ENCODE measurements at regions not wholly inside any gene's neighbourhood (a gene's known extent, or its start where the extent isn't known, plus 50 kb on each side); places are given as distances from the start of the nearest gene placed in this dataset.
A peak's percentile ranks its signal among the peaks of the same experiment; 100 is the strongest.
"Not testable (repeated sequence)": the region's sequence is repeated elsewhere in the genome, so short reads cannot be mapped to it uniquely, and the experiment has no call there.

DNA sequence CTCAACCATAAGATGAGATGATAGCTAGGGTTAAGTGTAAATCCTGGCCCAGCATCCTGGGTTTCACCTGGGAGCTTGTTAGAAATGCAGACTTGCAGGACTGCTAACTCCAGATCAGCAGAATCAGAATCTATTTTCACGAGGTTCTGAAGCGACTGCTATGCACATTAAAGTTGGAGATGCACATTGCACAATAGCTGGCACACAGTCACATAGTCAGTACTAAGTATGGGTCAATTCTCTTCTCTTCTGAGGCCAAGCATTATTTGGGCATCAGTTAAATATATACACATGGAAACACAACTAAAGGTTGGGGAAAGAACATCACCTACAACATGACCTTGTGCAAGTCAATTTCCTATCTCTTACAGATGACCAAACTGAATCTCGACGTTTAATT, 155.1 kb upstream of the FGF13 start:
- ATAC-seq (replicated peaks) (no peak), DNase-seq (no peak)
- no peaks in the 10 kb centered on the region for H3K27me3 Mint-ChIP-seq
- no peak overlapping the region for H3K27ac Mint-ChIP-seq
- peaks cover 0 to 6% of the 10 kb centered on the region in 2 donors for H3K9me3 Mint-ChIP-seq
- H3K36me3 Mint-ChIP-seq = no peaks in the 10 kb centered on the region
- H3K4me3 Mint-ChIP-seq = no peak overlapping the region
- H3K4me1 Mint-ChIP-seq = no peaks in the 10 kb centered on the region

DNA sequence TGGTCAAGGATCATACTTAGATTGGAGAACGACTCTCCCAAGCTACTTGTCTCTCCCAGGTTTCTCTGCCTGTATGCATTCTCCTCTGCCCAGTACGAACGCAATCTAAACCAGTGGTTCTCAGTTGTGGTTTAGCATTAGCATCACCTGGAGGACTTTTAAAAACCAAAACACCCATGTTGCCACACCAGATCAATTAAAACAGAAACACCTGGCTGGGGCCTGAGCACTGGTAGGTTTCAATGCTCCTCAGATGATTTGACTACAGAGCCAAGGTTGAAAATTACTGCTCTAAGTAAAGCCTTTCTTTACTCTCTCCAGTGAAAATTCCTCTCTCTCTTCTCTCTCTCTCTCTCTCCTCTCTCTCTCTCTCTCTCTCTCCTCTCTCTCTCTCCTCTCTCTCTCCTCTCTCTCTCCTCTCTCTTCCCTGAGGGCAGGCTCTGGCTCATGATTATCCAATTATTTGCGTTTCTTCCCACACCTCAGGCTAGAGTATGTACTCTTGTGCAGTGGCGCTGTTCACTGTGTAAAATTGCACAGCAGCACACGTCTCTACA, 153.7 kb upstream of the FGF13 start:
- H3K36me3 Mint-ChIP-seq = no peaks in the 10 kb centered on the region
- H3K27me3 Mint-ChIP-seq = no peaks in the 10 kb centered on the region
- no peak overlapping the region for H3K27ac Mint-ChIP-seq
- DNase-seq (no peak), ATAC-seq (replicated peaks) (no peak)
- H3K4me3 Mint-ChIP-seq = no peak overlapping the region
- no peaks in the 10 kb centered on the region for H3K4me1 Mint-ChIP-seq
- peaks cover 0 to 4% of the 10 kb centered on the region in 2 donors for H3K9me3 Mint-ChIP-seq

DNA sequence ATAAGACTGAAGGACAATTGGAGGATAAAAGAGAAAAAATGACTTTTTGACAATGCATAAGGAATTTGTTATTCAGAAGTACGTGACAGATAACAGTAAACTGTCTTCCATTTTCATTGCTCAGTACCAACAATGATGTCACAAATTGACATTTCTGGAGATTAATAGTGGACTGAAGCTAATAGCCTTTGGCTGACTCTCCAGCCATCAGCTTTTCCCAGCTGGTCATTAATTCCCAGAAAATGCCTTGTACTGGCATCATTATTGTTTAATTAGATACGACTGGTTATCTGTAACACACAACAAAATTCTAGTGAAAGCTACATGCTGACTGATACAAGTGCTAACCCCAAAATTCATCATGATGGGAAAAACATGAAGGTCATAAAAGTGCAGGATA, 147.9 kb upstream of the FGF13 start:
- ATAC-seq (replicated peaks) = no peak
- no peaks in the 10 kb centered on the region for H3K4me1 Mint-ChIP-seq
- no peaks in the 10 kb centered on the region for H3K36me3 Mint-ChIP-seq
- no peak overlapping the region for H3K4me3 Mint-ChIP-seq
- no peak for DNase-seq
- peaks cover 0 to 4% of the 10 kb centered on the region in 2 donors for H3K9me3 Mint-ChIP-seq
- no peaks in the 10 kb centered on the region for H3K27me3 Mint-ChIP-seq
- no peak overlapping the region for H3K27ac Mint-ChIP-seq

DNA sequence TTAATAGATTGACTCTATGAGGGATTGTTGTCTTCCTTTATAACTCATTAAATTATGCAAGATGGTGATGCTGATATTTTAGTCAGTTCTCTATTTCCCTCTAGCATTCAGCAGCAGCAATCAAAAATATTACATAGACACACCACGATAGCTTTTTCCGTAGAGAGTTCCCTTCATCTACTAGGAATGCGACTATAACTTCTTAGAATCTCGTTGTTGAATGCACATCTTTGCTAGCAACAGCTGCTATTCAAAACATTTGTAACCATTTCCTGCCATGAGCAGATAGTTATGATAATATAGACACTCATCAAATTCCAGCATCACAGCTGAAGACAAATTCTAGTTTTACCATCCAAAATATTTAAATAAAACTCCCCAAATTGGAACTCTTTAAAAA, 147.4 kb upstream of the FGF13 start:
- peaks cover 0 to 4% of the 10 kb centered on the region in 2 donors for H3K9me3 Mint-ChIP-seq
- H3K27ac Mint-ChIP-seq = no peak overlapping the region
- H3K27me3 Mint-ChIP-seq = no peaks in the 10 kb centered on the region
- ATAC-seq (replicated peaks) (no peak), DNase-seq (no peak)
- H3K36me3 Mint-ChIP-seq = no peaks in the 10 kb centered on the region
- no peak overlapping the region for H3K4me3 Mint-ChIP-seq
- no peaks in the 10 kb centered on the region for H3K4me1 Mint-ChIP-seq

DNA sequence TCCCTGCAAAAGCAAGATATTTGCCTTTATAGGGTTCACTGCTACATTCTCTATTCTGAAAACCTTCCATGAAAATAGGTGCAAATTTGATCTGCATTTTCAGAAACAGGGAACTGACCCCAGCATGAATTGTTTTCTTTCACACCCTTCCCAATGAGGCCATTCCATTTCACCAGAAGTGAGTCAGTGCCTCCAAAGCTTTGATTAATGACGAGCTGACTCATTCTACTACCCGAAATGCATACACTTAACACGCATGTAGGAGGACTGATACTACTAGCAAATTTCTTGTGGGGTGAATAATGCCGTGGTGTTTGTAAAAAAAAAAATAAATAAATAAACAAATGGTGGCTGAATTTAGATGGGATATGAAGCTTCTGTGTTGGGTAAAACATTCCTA, 146.9 kb upstream of the FGF13 start:
- Mint-ChIP-seq H3K9me3 (peaks cover 0 to 4% of the 10 kb centered on the region in 2 donors), H3K4me3 (no peak overlapping the region), H3K27ac (no peak overlapping the region), H3K4me1 (no peaks in the 10 kb centered on the region), H3K27me3 (no peaks in the 10 kb centered on the region), H3K36me3 (no peaks in the 10 kb centered on the region)
- peak; percentile 78 to 79 for ATAC-seq (replicated peaks)
- DNase-seq = no peak

DNA sequence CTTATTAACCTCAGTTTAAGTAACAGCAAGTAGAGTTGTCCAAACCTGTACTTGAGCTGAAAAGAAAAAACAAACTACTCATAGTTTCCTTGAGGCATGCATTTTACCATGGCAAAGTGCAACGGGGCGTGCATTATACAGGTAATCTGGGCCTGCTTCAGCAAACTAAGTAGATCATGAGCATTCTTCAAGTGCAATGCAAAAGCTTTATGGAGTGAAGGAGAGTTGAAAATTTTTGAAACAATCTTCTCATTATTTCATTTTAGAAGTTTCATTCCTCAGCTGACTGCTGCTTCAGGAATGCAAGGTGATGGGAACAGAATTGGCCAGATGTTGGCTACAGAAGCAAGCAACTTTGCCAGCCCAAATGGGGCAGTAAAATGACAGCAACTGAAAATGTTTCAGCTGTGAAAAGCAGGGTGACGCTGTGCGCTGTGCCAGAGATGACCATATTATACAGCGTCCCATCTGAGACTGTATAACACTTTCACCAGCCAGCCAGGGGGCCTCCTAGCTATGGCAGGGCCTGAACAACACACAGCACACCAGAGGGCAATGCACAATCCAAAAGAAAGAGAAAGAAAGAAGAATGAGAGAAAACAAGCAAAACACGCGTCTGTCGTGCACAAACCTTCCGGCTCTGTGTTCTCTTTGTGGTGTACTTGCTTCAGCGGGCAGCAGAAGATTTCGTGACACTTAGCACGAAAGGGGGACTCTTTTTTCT, 145.5 kb upstream of the FGF13 start:
- Mint-ChIP-seq H3K9me3 (peaks cover 0 to 1% of the 10 kb centered on the region in 2 donors), H3K27ac (no peak overlapping the region), H3K4me1 (no peaks in the 10 kb centered on the region), H3K27me3 (no peaks in the 10 kb centered on the region), H3K4me3 (no peak overlapping the region), H3K36me3 (no peaks in the 10 kb centered on the region)
- ATAC-seq (replicated peaks) = no peak
- no peak for DNase-seq

DNA sequence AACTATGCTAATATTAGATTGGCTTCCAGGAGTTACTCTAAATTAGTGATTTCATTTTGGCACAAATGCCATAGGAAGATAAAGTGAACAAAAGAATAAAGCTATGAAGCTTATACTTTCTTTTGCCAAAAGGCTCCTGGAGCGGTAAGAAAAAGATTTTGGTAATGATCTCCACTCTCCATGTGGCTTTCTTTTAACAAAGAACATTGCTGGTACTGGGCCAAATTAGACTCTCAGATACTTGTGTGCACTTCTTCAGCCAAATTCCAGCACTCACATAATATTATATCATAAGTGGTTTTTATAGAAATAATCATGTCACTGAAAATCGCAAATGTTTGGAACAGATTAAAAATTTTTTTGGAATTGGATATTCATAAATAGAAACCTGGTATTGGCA, 142.4 kb upstream of the FGF13 start:
- no peaks in the 10 kb centered on the region for H3K27me3 Mint-ChIP-seq
- ATAC-seq (replicated peaks) (no peak), DNase-seq (no peak)
- no peaks in the 10 kb centered on the region for H3K36me3 Mint-ChIP-seq
- no peak overlapping the region for H3K4me3 Mint-ChIP-seq
- peaks cover 0 to 2% of the 10 kb centered on the region in 2 donors for H3K9me3 Mint-ChIP-seq
- H3K4me1 Mint-ChIP-seq = no peaks in the 10 kb centered on the region
- no peak overlapping the region for H3K27ac Mint-ChIP-seq

DNA sequence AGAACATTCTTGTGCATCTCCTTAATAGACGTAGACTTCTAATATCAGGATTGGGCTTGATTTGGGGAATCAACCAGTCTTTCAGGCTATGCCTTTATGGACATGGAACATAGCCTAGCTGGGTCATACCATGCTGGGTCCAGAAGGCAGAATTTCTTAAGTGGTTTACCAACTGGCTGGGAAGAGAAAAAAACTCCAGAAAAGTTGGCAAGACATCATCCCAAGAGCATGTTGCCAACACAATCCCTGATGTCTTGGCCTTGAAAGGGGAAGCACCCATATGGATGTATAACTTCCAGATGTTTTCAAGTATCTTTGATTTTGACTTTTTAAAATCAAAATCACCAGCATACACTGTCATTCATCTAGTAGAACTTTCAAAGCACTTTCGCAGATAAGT, 138.0 kb upstream of the FGF13 start:
- H3K27ac Mint-ChIP-seq = no peak overlapping the region
- peaks cover 0 to 2% of the 10 kb centered on the region in 2 donors for H3K9me3 Mint-ChIP-seq
- DNase-seq (no peak), ATAC-seq (replicated peaks) (no peak)
- H3K4me3 Mint-ChIP-seq = no peak overlapping the region
- no peaks in the 10 kb centered on the region for H3K27me3 Mint-ChIP-seq
- no peaks in the 10 kb centered on the region for H3K4me1 Mint-ChIP-seq
- no peaks in the 10 kb centered on the region for H3K36me3 Mint-ChIP-seq

DNA sequence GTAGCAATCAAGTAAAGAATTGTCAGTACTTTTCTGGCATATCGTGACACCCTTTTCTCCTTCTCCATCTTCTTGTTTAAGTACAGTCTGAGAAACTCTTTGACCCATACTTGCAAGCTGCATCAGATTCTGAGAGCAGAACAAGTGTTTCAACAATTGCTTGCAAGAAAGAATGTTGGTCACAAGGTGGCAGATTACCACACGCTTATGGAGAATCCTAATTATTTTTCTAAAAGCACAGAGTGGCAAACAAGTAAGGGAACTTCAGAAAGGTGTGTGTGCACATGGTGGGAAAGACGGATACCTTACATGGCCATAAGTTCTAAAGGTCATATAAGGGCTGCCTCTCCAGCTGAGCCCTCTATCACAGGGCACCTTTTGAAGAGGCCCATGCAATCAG, 136.4 kb upstream of the FGF13 start:
- H3K9me3 Mint-ChIP-seq = peaks cover 0 to 2% of the 10 kb centered on the region in 2 donors
- H3K4me3 Mint-ChIP-seq = no peak overlapping the region
- H3K36me3 Mint-ChIP-seq = no peaks in the 10 kb centered on the region
- H3K4me1 Mint-ChIP-seq = no peaks in the 10 kb centered on the region
- ATAC-seq (replicated peaks) = no peak
- no peak for DNase-seq
- no peak overlapping the region for H3K27ac Mint-ChIP-seq
- H3K27me3 Mint-ChIP-seq = no peaks in the 10 kb centered on the region

DNA sequence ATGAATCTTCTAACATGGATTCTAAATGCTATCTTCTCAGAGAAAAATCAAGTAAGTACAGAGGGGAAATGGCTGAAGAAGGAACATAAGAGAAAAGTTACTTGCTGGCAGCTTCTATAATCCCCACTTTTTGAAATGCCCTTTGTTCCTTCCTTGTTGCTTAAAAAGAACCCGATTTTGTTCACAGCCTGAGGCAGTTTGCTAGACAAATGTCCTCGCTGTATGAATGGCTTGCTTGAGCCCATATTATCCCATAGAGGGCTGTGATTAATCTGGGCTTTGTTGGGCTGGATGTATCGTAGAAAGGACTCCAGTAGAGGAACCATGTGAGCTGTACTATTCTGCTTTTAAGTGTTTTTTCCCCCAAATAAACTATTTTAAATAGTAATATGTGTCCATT, 134.3 kb upstream of the FGF13 start:
- no peaks in the 10 kb centered on the region for H3K4me1 Mint-ChIP-seq
- peaks cover 0 to 1% of the 10 kb centered on the region in 2 donors for H3K9me3 Mint-ChIP-seq
- no peak overlapping the region for H3K27ac Mint-ChIP-seq
- ATAC-seq (replicated peaks) = no peak
- no peaks in the 10 kb centered on the region for H3K27me3 Mint-ChIP-seq
- no peak for DNase-seq
- H3K36me3 Mint-ChIP-seq = no peaks in the 10 kb centered on the region
- no peak overlapping the region for H3K4me3 Mint-ChIP-seq

DNA sequence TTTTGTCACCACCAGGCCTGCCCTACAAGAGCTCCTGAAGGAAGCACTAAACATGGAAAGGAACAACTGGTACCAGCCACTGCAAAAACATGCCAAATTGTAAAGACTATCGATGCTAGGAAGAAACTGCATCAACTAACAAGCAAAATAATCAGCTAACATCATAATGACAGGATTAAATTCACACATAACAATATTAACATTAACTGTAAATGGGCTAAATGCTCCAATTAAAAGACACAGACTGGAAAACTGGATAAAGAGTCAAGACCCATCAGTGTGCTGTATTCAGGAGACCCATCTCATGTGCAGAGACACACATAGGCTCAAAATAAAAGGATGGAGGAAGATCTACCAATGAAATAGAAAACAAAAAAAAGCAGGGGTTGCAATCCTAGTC, 95.9 kb upstream of the FGF13 start:
- not testable (repeated sequence) for DNase-seq; H3K4me3 Mint-ChIP-seq; H3K27me3 Mint-ChIP-seq; H3K27ac Mint-ChIP-seq; H3K36me3 Mint-ChIP-seq; ATAC-seq (replicated peaks); H3K4me1 Mint-ChIP-seq
- peaks cover 0 to 10% of the 10 kb centered on the region in 2 donors for H3K9me3 Mint-ChIP-seq

DNA sequence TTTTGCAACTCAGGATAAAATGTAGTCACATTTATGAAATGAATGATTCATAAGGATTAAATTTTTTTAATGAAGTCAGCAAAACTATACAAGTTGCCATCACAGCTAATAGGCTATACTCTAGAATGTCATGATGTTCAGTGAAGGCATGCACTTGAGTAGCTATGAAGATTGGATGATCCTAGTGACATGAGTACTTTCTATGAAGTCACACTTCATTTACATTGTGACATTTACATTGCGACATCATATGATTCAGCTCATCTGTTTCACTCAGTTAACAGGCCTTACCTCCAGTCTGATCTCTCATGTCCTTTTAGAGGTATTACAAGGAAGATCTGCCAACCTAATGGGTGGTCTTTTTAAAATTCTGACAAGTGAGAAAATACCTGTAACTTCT, 82.7 kb upstream of the FGF13 start:
- Mint-ChIP-seq H3K4me3 (no peak overlapping the region), H3K4me1 (no peaks in the 10 kb centered on the region), H3K9me3 (peaks cover 0 to 4% of the 10 kb centered on the region in 2 donors), H3K27ac (no peak overlapping the region), H3K36me3 (no peaks in the 10 kb centered on the region), H3K27me3 (peaks cover 0 to 2% of the 10 kb centered on the region in 2 donors)
- ATAC-seq (replicated peaks) = no peak
- DNase-seq = no peak

DNA sequence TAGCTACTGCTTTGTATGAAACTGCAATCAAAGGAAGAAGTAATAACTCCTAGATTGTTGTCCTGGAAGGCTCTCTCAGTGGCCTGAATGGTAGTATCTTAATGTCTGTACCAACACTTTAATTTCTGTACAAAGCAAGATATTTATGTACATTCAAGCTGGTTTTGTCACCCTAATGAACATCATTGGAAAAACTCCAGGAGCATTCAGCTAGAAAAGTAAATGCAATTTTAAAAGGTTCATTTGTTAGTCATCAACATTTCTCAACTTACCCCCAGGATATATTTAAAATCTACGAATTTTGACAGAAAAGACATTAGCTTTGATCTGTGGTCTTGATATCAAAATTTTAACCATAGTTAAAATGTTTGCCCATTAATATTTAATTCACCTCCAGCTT, 80.0 kb upstream of the FGF13 start:
- H3K27me3 Mint-ChIP-seq = no peaks in the 10 kb centered on the region
- DNase-seq (no peak), ATAC-seq (replicated peaks) (no peak)
- no peak overlapping the region for H3K4me3 Mint-ChIP-seq
- no peaks in the 10 kb centered on the region for H3K4me1 Mint-ChIP-seq
- no peaks in the 10 kb centered on the region for H3K9me3 Mint-ChIP-seq
- H3K27ac Mint-ChIP-seq = no peak overlapping the region
- H3K36me3 Mint-ChIP-seq = no peaks in the 10 kb centered on the region

DNA sequence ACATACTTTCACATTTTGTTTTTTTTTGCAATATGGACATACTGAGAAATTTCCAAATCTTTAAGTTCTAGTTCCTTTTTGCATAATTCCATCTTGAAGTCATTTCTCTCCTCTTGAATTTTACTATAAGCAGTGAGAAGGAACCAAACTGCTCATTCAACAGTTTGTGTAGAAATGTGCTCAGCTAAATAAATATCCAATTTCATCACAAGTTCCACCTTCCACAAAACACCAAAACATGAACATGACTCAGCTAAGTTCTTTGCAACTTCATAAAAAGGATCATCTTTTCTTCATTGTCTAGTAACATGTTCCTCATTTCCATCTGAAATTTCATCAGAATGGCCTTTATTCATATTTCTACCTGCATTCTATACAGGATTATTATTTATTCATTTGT, 77.3 kb upstream of the FGF13 start:
- H3K9me3 Mint-ChIP-seq = peaks cover 0 to 2% of the 10 kb centered on the region in 2 donors
- no peaks in the 10 kb centered on the region for H3K36me3 Mint-ChIP-seq
- ATAC-seq (replicated peaks) (no peak), DNase-seq (no peak)
- H3K4me3 Mint-ChIP-seq = no peak overlapping the region
- H3K27me3 Mint-ChIP-seq = no peaks in the 10 kb centered on the region
- H3K4me1 Mint-ChIP-seq = no peaks in the 10 kb centered on the region
- no peak overlapping the region for H3K27ac Mint-ChIP-seq

DNA sequence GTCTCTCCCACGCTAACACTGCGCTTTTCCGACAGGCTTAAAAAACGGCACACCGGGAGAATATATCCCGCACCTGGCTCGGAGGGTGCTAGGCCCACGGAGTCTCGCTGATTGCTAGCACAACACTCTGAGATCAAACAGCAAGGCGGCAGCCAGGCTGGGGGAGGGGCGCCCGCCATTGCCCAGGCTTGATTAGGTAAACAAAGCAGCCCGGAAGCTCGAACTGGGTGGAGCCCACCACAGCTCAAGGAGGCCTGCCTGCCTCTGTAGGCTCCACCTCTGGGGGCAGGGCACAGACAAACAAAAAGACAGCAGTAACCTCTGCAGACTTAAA, 67.0 kb upstream of the FGF13 start:
- not testable (repeated sequence) for H3K27ac Mint-ChIP-seq, H3K4me3 Mint-ChIP-seq

More for the DNA sequence above, 67.0 kb upstream of the FGF13 start:
- not testable (repeated sequence) for ATAC-seq (replicated peaks); H3K9me3 Mint-ChIP-seq; DNase-seq; H3K36me3 Mint-ChIP-seq; H3K4me1 Mint-ChIP-seq; H3K27me3 Mint-ChIP-seq
